ENCODE measurements at regions not wholly inside any gene's neighbourhood (a gene's known extent, or its start where the extent isn't known, plus 50 kb on each side); places are given as distances from the start of the nearest gene placed in this dataset.

GRCh38 chr6:74574794-74575193 is 631.1 kb downstream of the COL12A1 start:
- TF ChIP-seq POLR2A (IDR thresholded peaks at IDR 0.05) = no peak
- no peak for TF ChIP-seq CTCF (IDR thresholded peaks at IDR 0.05)
